Central memory CD8-positive, alpha-beta T cell (primary cell): ENCODE measurements at regions not wholly inside any gene's neighbourhood (a gene's known extent, or its start where the extent isn't known, plus 50 kb on each side); places are given as distances from the start of the nearest gene placed in this dataset.

Source experiments
- ATAC-seq: fragments of 150-1000 bp; cut with Tn5 transposase; replicated peaks from 2 replicates; pipeline ENCODE4 v1.10.0; 2022; ENCODE audit warnings: mild to moderate bottlenecking, moderate FRiP score, moderate number of reproducible peaks; ENCODE audit not compliant: poor library complexity, severe bottlenecking; ENCODE audit errors: extremely low read depth
- DNase-seq, 2 donors: peaks; one replicate each; pipeline ENCODE4 v3.0.0; 2021; ENCODE audit warnings: low spot score in 2 of 2
- H3K27ac Mint-ChIP-seq: one replicate; pipeline ENCODE4 v1.8.0; 2022; ENCODE audit warnings: low read depth, mild to moderate bottlenecking, moderate library complexity, mixed read lengths
- H3K27me3 Mint-ChIP-seq: one replicate; pipeline ENCODE4 v1.8.0; 2022; ENCODE audit warnings: mixed read lengths
- H3K36me3 Mint-ChIP-seq: one replicate; pipeline ENCODE4 v1.8.0; 2022; ENCODE audit warnings: mild to moderate bottlenecking, moderate library complexity, mixed read lengths; ENCODE audit not compliant: insufficient read depth
- H3K4me1 Mint-ChIP-seq: one replicate; pipeline ENCODE4 v1.8.0; 2022; ENCODE audit warnings: mixed read lengths
- H3K4me3 Mint-ChIP-seq: one replicate; pipeline ENCODE4 v1.8.0; 2022; ENCODE audit warnings: mild to moderate bottlenecking, moderate library complexity, mixed read lengths
- H3K9me3 Mint-ChIP-seq: one replicate; pipeline ENCODE4 v1.8.0; 2022; ENCODE audit warnings: mixed read lengths

- Mint-ChIP-seq H3K36me3 (no peaks in the 10 kb centered on the region), H3K27ac (no peak overlapping the region), H3K9me3 (peaks cover 8% of the 10 kb centered on the region), H3K4me1 (no peaks in the 10 kb centered on the region), H3K27me3 (no peaks in the 10 kb centered on the region), H3K4me3 (no peak overlapping the region)
- DNase-seq (no peak), ATAC-seq (no peak)
These were observed 92.5 kb downstream of the MMUT start for GRCh38 chr6:49370518-49370917.

DNA sequence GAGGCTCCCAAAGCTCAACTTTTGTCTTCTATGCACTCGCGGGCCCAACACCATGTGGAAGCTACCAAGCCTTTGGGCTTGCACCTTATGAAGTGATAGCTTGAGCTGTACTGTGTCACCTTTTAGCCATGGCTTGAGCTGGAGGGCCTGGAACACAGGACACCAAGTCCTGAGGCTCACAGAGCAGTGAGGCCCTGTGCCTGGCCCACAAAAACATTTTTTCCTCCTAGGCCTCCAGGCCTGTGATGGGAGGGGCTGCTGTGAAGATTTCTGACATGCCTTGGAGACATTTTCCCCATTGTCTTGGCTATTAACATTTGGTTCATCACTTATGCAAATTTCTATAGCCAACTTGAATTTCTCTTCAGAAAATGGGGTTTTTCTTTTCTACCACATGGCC, 96.5 kb downstream of the MMUT start:
- DNase-seq (no peak), ATAC-seq (no peak)
- Mint-ChIP-seq H3K27me3 (no peaks in the 10 kb centered on the region), H3K4me3 (no peak overlapping the region), H3K27ac (no peak overlapping the region), H3K4me1 (no peaks in the 10 kb centered on the region), H3K36me3 (no peaks in the 10 kb centered on the region), H3K9me3 (peaks cover 8% of the 10 kb centered on the region)

- Mint-ChIP-seq H3K27me3 (no peaks in the 10 kb centered on the region), H3K4me1 (no peaks in the 10 kb centered on the region), H3K36me3 (no peaks in the 10 kb centered on the region), H3K27ac (no peak overlapping the region), H3K4me3 (no peak overlapping the region), H3K9me3 (peaks cover 14% of the 10 kb centered on the region)
- ATAC-seq (no peak), DNase-seq (no peak)
These were observed 114.5 kb downstream of the MMUT start for GRCh38 chr6:49348561-49348960.

DNA sequence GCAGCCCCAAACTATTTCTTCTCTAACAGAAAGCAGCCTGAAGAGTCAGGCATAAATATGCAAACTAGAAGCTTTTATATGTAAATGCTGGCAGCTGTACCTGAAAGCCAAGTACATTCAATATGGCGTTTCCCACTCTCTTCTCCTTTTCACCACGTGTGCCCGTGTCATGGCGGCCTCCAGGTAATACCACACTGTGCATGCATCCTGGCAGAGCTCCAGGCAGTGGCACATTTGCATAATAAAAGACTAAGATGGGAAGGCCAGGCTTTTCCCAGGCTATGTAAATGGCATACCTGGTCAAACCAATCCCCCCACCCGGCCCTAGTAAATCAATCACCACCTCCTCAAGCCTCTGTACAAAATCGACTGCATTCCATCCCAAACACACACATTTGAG, 120.6 kb downstream of the MMUT start:
- H3K27ac Mint-ChIP-seq: no peak overlapping the region
- no peaks in the 10 kb centered on the region for H3K4me1 Mint-ChIP-seq
- H3K4me3 Mint-ChIP-seq: no peak overlapping the region
- no peaks in the 10 kb centered on the region for H3K27me3 Mint-ChIP-seq
- no peaks in the 10 kb centered on the region for H3K36me3 Mint-ChIP-seq
- no peaks in the 10 kb centered on the region for H3K9me3 Mint-ChIP-seq
- ATAC-seq: no peak
- DNase-seq: no peak

DNA sequence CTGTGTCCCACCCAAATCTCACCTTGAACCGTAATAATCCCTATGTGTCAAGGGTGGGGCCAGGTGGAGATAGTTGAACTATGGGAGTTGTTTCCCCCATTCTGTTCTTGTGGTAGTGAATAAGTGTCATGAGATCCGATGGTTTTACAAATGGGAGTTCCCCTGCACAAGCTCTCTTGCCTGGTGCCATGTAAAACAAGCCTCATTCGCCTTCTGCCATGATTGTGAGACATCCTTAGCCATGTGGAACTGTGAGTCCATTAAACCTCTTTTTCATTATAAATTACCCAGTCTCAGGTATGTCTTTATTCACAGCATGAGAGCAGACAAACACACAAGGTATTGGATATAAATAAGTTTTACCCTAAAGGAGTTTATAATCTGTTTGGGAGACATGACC, 121.2 kb downstream of the MMUT start:
- no peak overlapping the region for H3K4me3 Mint-ChIP-seq
- DNase-seq: no peak
- no peak for ATAC-seq
- no peaks in the 10 kb centered on the region for H3K9me3 Mint-ChIP-seq
- H3K27me3 Mint-ChIP-seq: no peaks in the 10 kb centered on the region
- H3K4me1 Mint-ChIP-seq: no peaks in the 10 kb centered on the region
- H3K36me3 Mint-ChIP-seq: no peaks in the 10 kb centered on the region
- H3K27ac Mint-ChIP-seq: no peak overlapping the region

DNA sequence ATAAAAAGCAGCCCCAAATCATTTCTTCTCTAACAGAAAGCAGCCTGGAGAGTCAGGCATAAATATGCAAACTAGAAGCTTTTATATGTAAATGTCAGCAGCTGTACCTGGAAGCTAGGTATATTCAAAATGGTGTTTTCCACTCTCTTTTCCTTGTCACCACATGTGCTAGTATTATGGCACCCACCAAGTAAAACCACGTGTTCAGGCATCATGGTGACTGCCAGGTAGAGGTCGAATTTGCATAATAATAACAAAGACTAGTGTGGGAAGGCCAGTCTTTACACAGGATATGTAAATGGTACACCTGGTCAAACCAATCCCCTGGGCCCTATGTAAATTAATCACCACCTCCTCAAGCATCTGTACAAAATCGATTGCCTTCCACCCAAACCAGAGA, 124.0 kb downstream of the MMUT start:
- Mint-ChIP-seq H3K4me1 (no peaks in the 10 kb centered on the region), H3K9me3 (peaks cover 11% of the 10 kb centered on the region), H3K27me3 (no peaks in the 10 kb centered on the region), H3K27ac (no peak overlapping the region), H3K36me3 (no peaks in the 10 kb centered on the region), H3K4me3 (no peak overlapping the region)
- DNase-seq (no peak), ATAC-seq (no peak)

DNA sequence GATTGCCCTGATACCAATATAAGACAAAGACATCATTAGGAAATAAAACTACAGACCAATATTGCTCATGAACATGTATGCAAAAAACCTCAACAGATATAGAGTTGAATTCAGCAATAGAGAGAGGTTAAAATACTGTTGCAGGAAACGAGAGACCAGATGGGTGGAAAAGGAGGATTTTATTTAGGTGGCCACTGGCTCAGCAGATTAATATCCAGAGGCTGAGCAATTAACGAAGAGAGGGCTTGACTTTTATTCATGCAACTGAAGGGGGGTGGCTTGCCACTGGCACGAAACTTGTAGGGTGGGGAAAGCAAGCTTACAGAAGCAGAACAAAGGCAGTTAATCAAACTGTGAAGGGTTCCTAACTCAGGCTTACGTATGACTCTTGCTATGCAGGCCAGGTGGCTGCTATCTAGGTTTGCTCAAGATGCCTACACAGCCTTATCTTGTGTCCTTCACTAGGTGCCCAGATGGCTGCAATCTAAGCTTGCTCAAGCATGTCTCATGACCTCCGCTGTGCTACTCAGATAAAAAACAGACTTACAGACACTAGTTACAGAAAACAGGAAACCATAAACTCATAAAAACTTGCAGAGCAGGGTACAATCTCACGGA, 126.4 kb downstream of the MMUT start:
- H3K36me3 Mint-ChIP-seq: no peaks in the 10 kb centered on the region
- no peak for ATAC-seq
- no peak overlapping the region for H3K27ac Mint-ChIP-seq
- H3K4me3 Mint-ChIP-seq: no peak overlapping the region
- H3K4me1 Mint-ChIP-seq: no peaks in the 10 kb centered on the region
- H3K27me3 Mint-ChIP-seq: no peaks in the 10 kb centered on the region
- H3K9me3 Mint-ChIP-seq: peaks cover 11% of the 10 kb centered on the region
- no peak for DNase-seq

- Mint-ChIP-seq H3K9me3 (peaks cover 17% of the 10 kb centered on the region), H3K27me3 (no peaks in the 10 kb centered on the region), H3K36me3 (no peaks in the 10 kb centered on the region), H3K4me3 (no peak overlapping the region), H3K27ac (no peak overlapping the region), H3K4me1 (no peaks in the 10 kb centered on the region)
- ATAC-seq: no peak
- DNase-seq: no peak
These were observed 129.5 kb downstream of the MMUT start for GRCh38 chr6:49333345-49334125.

- ATAC-seq (no peak), DNase-seq (no peak)
- H3K36me3 Mint-ChIP-seq: no peaks in the 10 kb centered on the region
- no peaks in the 10 kb centered on the region for H3K4me1 Mint-ChIP-seq
- no peaks in the 10 kb centered on the region for H3K27me3 Mint-ChIP-seq
- H3K4me3 Mint-ChIP-seq: no peak overlapping the region
- peaks cover 17% of the 10 kb centered on the region for H3K9me3 Mint-ChIP-seq
- H3K27ac Mint-ChIP-seq: no peak overlapping the region
These were observed 130.3 kb downstream of the MMUT start for GRCh38 chr6:49332781-49333180.

DNA sequence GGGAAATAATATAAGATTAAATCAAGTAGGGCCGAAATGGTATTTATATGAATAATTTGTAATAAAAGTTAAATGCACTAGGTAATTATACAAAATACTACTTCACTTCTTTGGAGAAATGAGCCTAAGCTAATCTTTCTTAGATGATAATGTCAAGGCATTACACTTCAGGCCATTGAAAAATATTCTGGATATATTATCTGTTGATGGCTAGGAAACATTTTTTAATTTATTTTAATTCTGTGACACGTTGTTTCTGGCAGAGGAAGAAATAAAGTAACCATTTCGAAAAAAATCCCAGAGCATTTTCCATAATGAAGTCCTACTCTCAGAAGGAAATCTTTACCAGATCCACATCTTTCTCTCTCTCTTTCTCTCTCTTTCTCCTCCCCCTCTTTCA, 133.9 kb downstream of the MMUT start:
- no peak overlapping the region for H3K27ac Mint-ChIP-seq
- H3K4me3 Mint-ChIP-seq: no peak overlapping the region

DNA sequence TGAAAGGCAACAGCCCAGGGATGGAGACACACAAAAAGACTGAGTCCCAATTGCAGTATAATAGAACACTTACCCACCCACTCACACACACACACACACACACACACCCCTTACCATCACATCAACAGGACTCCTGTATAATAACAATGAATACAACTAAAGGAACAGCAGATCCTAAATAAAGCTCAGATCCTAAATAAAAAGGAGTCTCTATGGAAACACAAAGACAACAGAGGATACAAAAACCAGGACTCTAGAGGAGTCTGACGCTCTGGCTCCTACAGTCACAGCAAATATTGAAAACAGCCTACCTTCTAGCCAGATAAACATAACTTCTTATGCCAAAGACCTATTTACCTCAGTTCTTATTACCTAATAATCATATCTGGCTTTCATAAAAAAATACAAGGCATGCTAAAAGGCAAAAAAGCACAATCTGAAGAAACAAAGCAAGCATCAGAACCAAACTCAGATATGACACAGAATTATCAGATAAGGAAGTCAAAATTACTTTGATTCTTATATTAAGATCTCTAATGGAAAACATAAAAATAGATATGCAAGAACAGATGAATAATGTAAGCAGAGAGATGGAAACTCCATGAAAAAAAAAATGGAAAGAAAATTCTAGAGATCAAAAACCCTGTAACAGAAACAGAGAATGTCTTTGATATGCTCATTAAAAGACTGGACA, 134.9 kb downstream of the MMUT start:
- no peak for DNase-seq
- no peaks in the 10 kb centered on the region for H3K27me3 Mint-ChIP-seq
- ATAC-seq: no peak
- no peaks in the 10 kb centered on the region for H3K4me1 Mint-ChIP-seq
- no peak overlapping the region for H3K4me3 Mint-ChIP-seq
- H3K36me3 Mint-ChIP-seq: no peaks in the 10 kb centered on the region
- peaks cover 6% of the 10 kb centered on the region for H3K9me3 Mint-ChIP-seq
- no peak overlapping the region for H3K27ac Mint-ChIP-seq

More for the DNA sequence above, 133.9 kb downstream of the MMUT start:
- Mint-ChIP-seq H3K36me3 (no peaks in the 10 kb centered on the region), H3K4me1 (no peaks in the 10 kb centered on the region), H3K27me3 (no peaks in the 10 kb centered on the region), H3K9me3 (peaks cover 6% of the 10 kb centered on the region)
- DNase-seq (no peak), ATAC-seq (no peak)

DNA sequence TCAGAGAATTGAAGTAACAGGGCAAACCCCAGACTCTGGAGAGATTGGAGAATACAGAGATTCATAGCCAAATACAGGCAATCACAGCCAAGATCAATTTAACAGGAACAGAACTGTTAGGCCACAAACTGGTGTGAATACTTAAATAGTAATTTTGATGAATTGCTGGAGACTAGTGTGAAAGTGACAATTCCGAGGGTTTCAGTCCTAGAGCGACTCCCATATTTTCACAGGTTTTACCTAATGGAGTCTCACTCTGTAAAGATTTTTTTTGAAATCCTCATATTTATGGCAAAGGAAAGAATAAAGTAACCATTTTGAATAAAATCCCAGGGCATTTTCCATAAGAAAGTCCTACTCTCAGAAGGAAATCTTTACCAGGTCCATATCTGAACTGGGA, 135.5 kb downstream of the MMUT start:
- no peak for DNase-seq

GRCh38 chr6:49327005-49327404, 136.0 kb downstream of the MMUT start:
- DNase-seq: no peak
- Mint-ChIP-seq H3K9me3 (peaks cover 6% of the 10 kb centered on the region), H3K27ac (no peak overlapping the region)

More for the DNA sequence above, 135.5 kb downstream of the MMUT start:
- Mint-ChIP-seq H3K9me3 (peaks cover 6% of the 10 kb centered on the region), H3K4me3 (no peak overlapping the region), H3K27me3 (no peaks in the 10 kb centered on the region), H3K4me1 (no peaks in the 10 kb centered on the region), H3K27ac (no peak overlapping the region), H3K36me3 (no peaks in the 10 kb centered on the region)
- no peak for ATAC-seq

More at GRCh38 chr6:49327005-49327404, 136.0 kb downstream of the MMUT start:
- no peaks in the 10 kb centered on the region for H3K4me1 Mint-ChIP-seq
- H3K4me3 Mint-ChIP-seq: no peak overlapping the region
- no peaks in the 10 kb centered on the region for H3K27me3 Mint-ChIP-seq
- no peak for ATAC-seq
- no peaks in the 10 kb centered on the region for H3K36me3 Mint-ChIP-seq
